GM21619 (cell line): ENCODE measurements at regions not wholly inside any gene's neighbourhood (a gene's known extent, or its start where the extent isn't known, plus 50 kb on each side); places are given as distances from the start of the nearest gene placed in this dataset.

ENCODE experiments used
- ATAC-seq: cut with Tn5 transposase; IDR thresholded peaks from one replicate; pipeline ENCODE4 v1.9.1; 2021; ENCODE audit not compliant: unreplicated experiment

GRCh38 chr2:121038891-121039616 is 245.9 kb downstream of the TFCP2L1 start:
- ATAC-seq, result no peak

GRCh38 chr2:121039679-121040078 is 245.3 kb downstream of the TFCP2L1 start:
- ATAC-seq, result no peak

GRCh38 chr2:121041516-121041915 is 243.5 kb downstream of the TFCP2L1 start:
- ATAC-seq, result no peak

GRCh38 chr2:121043061-121043826 is 241.8 kb downstream of the TFCP2L1 start:
- ATAC-seq, result no peak

GRCh38 chr2:121043827-121044222 is 241.2 kb downstream of the TFCP2L1 start:
- ATAC-seq, result no peak

GRCh38 chr2:121044412-121044811 is 240.6 kb downstream of the TFCP2L1 start:
- no peak for ATAC-seq

GRCh38 chr2:121045245-121045644 is 239.8 kb downstream of the TFCP2L1 start:
- no peak for ATAC-seq

- no peak for ATAC-seq
Observed at GRCh38 chr2:121046335-121046734, 238.7 kb downstream of the TFCP2L1 start.

GRCh38 chr2:121047383-121047782 is 237.6 kb downstream of the TFCP2L1 start:
- no peak for ATAC-seq

- no peak for ATAC-seq
Observed at GRCh38 chr2:121049131-121049530, 235.9 kb downstream of the TFCP2L1 start.

GRCh38 chr2:121049950-121050585 is 234.9 kb downstream of the TFCP2L1 start:
- no peak for ATAC-seq

- no peak for ATAC-seq
Observed at GRCh38 chr2:121051311-121051710, 233.7 kb downstream of the TFCP2L1 start.

GRCh38 chr2:121052023-121052422 is 233.0 kb downstream of the TFCP2L1 start:
- ATAC-seq, result no peak

GRCh38 chr2:121052521-121052920 is 232.5 kb downstream of the TFCP2L1 start:
- ATAC-seq, result no peak

GRCh38 chr2:121055088-121055487 is 229.9 kb downstream of the TFCP2L1 start:
- ATAC-seq, result no peak

- no peak for ATAC-seq
Observed at GRCh38 chr2:121055501-121055900, 229.5 kb downstream of the TFCP2L1 start.

- no peak for ATAC-seq
Observed at GRCh38 chr2:121058852-121059558, 226.0 kb downstream of the TFCP2L1 start.

- ATAC-seq, result no peak
Observed at GRCh38 chr2:121059651-121060649, 225.1 kb downstream of the TFCP2L1 start.

- no peak for ATAC-seq
Observed at GRCh38 chr2:121061633-121062032, 223.4 kb downstream of the TFCP2L1 start.

- ATAC-seq, result no peak
Observed at GRCh38 chr2:121063471-121063870, 221.5 kb downstream of the TFCP2L1 start.
